ENCODE measurements at regions not wholly inside any gene's neighbourhood (a gene's known extent, or its start where the extent isn't known, plus 50 kb on each side); places are given as distances from the start of the nearest gene placed in this dataset.

DNA sequence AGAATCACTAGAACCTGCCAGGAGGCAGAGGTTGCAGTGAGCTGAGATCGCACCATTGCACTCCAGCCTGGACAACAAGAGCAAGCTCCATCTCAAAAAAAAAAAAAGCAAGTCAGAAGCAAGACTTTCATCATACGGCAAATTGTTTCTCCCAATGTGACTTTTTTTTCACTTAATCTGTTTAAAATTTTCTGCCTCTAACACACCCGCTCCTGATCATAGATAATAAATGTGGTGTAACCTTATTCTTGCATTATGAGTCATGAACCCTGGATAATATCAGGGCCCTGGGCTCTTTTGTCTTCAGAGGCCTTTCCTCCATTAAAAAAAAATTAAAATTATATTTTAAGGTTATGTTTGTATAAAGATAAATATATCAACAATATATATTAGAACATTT is 111.4 kb upstream of the JCAD start:
- TF ChIP-seq, protein P1, sequence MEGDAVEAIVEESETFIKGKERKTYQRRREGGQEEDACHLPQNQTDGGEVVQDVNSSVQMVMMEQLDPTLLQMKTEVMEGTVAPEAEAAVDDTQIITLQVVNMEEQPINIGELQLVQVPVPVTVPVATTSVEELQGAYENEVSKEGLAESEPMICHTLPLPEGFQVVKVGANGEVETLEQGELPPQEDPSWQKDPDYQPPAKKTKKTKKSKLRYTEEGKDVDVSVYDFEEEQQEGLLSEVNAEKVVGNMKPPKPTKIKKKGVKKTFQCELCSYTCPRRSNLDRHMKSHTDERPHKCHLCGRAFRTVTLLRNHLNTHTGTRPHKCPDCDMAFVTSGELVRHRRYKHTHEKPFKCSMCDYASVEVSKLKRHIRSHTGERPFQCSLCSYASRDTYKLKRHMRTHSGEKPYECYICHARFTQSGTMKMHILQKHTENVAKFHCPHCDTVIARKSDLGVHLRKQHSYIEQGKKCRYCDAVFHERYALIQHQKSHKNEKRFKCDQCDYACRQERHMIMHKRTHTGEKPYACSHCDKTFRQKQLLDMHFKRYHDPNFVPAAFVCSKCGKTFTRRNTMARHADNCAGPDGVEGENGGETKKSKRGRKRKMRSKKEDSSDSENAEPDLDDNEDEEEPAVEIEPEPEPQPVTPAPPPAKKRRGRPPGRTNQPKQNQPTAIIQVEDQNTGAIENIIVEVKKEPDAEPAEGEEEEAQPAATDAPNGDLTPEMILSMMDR (IDR thresholded peaks at IDR 0.05): no peak
- TF ChIP-seq POLR2AphosphoS5 (IDR thresholded peaks at IDR 0.05) (no peak), EP300 (IDR thresholded peaks at IDR 0.05; ENCODE audit: low read depth) (no peak)

Data from transverse colon (tissue), 4 donors.